ENCODE measurements at regions not wholly inside any gene's neighbourhood (a gene's known extent, or its start where the extent isn't known, plus 50 kb on each side); places are given as distances from the start of the nearest gene placed in this dataset.
A peak's percentile ranks its signal among the peaks of the same experiment; 100 is the strongest.

DNA sequence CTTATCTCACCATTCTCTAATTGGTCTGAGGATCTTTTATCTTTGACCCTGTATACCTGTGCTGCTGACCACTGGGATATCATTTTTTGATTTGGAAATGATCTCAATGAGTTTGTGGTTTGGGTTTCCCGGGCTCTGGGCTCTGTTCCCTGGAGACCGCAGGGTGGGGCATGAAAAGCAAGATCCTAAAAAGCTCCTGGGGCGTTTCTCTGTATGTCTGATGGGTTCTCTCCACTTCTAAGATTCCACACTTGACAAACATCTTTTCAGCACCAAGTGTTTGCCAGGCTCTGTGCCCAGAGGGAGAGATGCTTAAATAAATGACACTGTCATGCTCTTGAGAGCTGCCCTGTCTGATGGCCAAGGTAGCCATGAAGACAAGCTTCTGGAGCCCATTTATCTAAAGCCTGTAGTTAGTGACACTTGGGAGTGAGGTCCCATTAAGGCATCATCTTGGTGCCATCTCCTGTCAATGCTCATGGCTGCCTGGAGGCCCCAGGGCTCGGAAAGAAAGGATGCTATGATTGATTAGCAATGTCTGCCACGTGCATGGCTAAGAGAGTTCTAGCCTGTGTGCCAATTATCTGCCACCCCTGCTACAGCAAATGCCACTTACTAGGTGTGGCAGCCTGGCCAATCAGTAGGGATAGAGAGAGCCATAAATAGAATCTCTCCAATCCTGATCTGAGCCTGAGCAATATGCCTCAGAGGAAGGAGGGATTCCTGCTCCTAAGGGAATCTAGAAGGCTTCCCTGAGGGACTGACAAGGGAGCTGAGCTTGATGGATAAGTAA lies 531.6 kb downstream of the MN1 start:
- Histone ChIP-seq H3K9me3 (ENCODE audit: control insufficient read depth in 2 of 3, insufficient read depth in 1 of 3, low read length in 3 of 3) (no peaks in the 10 kb centered on the region), H3K27me3 (ENCODE audit: control insufficient read depth, insufficient read depth, low read length) (no peaks in the 10 kb centered on the region), H3K4me1 (ENCODE audit: control insufficient read depth in 2 of 3, insufficient read depth in 2 of 3, low read depth in 1 of 3, low read length in 3 of 3) (no peaks in the 10 kb centered on the region), H3K27ac (ENCODE audit: low read depth in 2 of 2, low read length in 2 of 2) (no peak overlapping the region), H3K4me3 (ENCODE audit: low read length in 3 of 3) (no peak overlapping the region), H3K36me3 (ENCODE audit: control insufficient read depth in 2 of 3, insufficient read depth in 3 of 3, low read length in 3 of 3) (no peaks in the 10 kb centered on the region), H3K9ac (ENCODE audit: low read length in 3 of 3) (no peak overlapping the region)
- FAIRE-seq (no peak), DNase-seq (no peak)
- TF ChIP-seq, protein P1, sequence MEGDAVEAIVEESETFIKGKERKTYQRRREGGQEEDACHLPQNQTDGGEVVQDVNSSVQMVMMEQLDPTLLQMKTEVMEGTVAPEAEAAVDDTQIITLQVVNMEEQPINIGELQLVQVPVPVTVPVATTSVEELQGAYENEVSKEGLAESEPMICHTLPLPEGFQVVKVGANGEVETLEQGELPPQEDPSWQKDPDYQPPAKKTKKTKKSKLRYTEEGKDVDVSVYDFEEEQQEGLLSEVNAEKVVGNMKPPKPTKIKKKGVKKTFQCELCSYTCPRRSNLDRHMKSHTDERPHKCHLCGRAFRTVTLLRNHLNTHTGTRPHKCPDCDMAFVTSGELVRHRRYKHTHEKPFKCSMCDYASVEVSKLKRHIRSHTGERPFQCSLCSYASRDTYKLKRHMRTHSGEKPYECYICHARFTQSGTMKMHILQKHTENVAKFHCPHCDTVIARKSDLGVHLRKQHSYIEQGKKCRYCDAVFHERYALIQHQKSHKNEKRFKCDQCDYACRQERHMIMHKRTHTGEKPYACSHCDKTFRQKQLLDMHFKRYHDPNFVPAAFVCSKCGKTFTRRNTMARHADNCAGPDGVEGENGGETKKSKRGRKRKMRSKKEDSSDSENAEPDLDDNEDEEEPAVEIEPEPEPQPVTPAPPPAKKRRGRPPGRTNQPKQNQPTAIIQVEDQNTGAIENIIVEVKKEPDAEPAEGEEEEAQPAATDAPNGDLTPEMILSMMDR (IDR thresholded peaks at IDR 0.05; ENCODE audit: borderline replicate concordance, extremely low read depth, insufficient read depth) = no peak
- intact Hi-C loops (cut with DNase I) = no loop called here

DNA sequence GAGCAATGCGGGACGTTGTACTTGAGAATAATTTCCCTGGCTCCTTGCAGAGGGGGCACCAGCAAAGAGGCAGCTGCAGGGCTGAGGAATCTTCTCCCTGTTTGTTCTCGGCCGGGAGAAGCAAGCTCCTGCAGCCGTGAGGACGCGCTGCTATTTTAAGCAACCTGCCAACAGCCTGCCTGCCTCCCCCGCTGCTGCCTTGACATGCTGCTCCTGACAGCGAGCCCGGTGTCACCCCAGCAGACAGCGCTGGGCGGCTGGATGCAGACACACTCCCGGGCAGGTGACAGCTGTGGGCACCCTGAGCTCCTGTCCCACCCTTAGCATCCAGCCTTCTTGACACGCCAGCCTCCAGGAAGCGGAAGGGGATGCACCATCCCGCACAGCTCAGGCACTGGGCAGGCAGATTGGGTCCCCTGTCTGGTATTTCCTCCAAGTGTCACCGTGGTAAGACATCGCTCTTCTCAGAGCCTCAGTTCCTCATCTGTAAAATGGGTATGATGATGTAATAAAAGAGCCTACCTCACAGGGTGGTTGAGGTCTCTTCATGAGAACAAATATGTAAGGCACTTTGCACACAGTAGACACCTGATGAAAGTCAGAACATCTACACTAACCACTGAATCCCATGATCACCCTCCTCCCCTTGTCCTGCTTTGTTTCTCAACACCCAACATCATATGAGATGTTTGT lies 530.6 kb downstream of the MN1 start:
- no peak for FAIRE-seq
- DNase-seq = peak in 4 of 5 donors; percentile 31 to 60 (median 54)
- TF ChIP-seq, protein P1 (IDR thresholded peaks at IDR 0.05; ENCODE audit: borderline replicate concordance, extremely low read depth, insufficient read depth) = no peak
- H3K36me3 ChIP-seq (ENCODE audit: control insufficient read depth in 2 of 3, insufficient read depth in 3 of 3, low read length in 3 of 3) = no peaks in the 10 kb centered on the region
- H3K27ac ChIP-seq (ENCODE audit: low read depth in 2 of 2, low read length in 2 of 2) = no peak overlapping the region
- H3K4me3 ChIP-seq (ENCODE audit: low read length in 3 of 3) = no peak overlapping the region
- no peak overlapping the region for H3K9ac ChIP-seq (ENCODE audit: low read length in 3 of 3)
- no peaks in the 10 kb centered on the region for H3K9me3 ChIP-seq (ENCODE audit: control insufficient read depth in 2 of 3, insufficient read depth in 1 of 3, low read length in 3 of 3)
- intact Hi-C loops (cut with DNase I) = no loop called here
- no peaks in the 10 kb centered on the region for H3K27me3 ChIP-seq (ENCODE audit: control insufficient read depth, insufficient read depth, low read length)
- no peaks in the 10 kb centered on the region for H3K4me1 ChIP-seq (ENCODE audit: control insufficient read depth in 2 of 3, insufficient read depth in 2 of 3, low read depth in 1 of 3, low read length in 3 of 3)

DNA sequence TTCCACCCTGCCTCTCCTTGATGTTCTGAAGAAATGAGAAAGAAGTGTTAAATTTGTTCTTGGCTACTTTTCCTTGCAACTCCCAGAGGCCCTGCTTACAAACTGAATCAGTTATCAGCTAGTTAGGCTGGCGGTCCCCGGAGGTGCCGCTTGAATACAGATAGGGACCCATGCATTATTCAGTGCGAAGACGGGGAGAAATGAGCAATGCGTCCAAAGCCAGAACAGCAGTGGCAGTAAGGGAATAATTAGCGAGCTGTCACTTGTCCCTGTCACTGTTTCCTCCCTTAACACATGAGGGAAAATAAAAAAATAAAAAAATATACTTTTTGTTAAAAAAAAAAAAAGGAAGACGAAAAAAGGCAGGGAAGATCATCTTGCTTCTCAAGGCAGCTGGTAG lies 528.1 kb downstream of the MN1 start:
- no peaks in the 10 kb centered on the region for H3K27me3 ChIP-seq (ENCODE audit: control insufficient read depth, insufficient read depth, low read length)
- H3K4me1 ChIP-seq (ENCODE audit: control insufficient read depth in 2 of 3, insufficient read depth in 2 of 3, low read depth in 1 of 3, low read length in 3 of 3) = no peaks in the 10 kb centered on the region
- TF ChIP-seq, protein P1 (IDR thresholded peaks at IDR 0.05; ENCODE audit: borderline replicate concordance, extremely low read depth, insufficient read depth) = no peak
- peaks cover 0 to 6% (median 0%) of the 10 kb centered on the region in 3 donors for H3K9me3 ChIP-seq (ENCODE audit: control insufficient read depth in 2 of 3, insufficient read depth in 1 of 3, low read length in 3 of 3)
- intact Hi-C loops (cut with DNase I) = no loop called here
- no peaks in the 10 kb centered on the region for H3K36me3 ChIP-seq (ENCODE audit: control insufficient read depth in 2 of 3, insufficient read depth in 3 of 3, low read length in 3 of 3)
- no peak overlapping the region for H3K4me3 ChIP-seq (ENCODE audit: low read length in 3 of 3)
- no peak for FAIRE-seq
- no peak overlapping the region for H3K9ac ChIP-seq (ENCODE audit: low read length in 3 of 3)
- no peak overlapping the region for H3K27ac ChIP-seq (ENCODE audit: low read depth in 2 of 2, low read length in 2 of 2)
- no peak for DNase-seq

Data from kidney (tissue), 13 donors.